SK-N-SH treated with all-trans-retinoic acid at 6 μM for 48 hours (cell line): ENCODE measurements at regions not wholly inside any gene's neighbourhood (a gene's known extent, or its start where the extent isn't known, plus 50 kb on each side); places are given as distances from the start of the nearest gene placed in this dataset.

Experiments
- ARNTL ChIP-seq: fragments of 450-650 bp; formaldehyde crosslinking; IDR thresholded peaks from 2 replicates; pipeline ENCODE4 v1.5.0; 2020; ENCODE audit warnings: low read depth, mild to moderate bottlenecking, moderate library complexity, borderline replicate concordance
- CREB5 ChIP-seq: fragments of 250-450 bp; sonication (Bioruptor Pico); IDR thresholded peaks from 2 replicates; pipeline ENCODE4 v1.5.1; 2020; ENCODE audit warnings: low read depth, mild to moderate bottlenecking, moderate library complexity
- ESRRG ChIP-seq: fragments of 250-450 bp; sonication (Bioruptor Pico); IDR thresholded peaks from 2 replicates; pipeline ENCODE4 v1.6.1; 2021; ENCODE audit warnings: mild to moderate bottlenecking
- TCF4 ChIP-seq: fragments of 250-450 bp; sonication (Bioruptor Pico); IDR thresholded peaks from 2 replicates; pipeline ENCODE4 v1.8.0; 2021; ENCODE audit warnings: mild to moderate bottlenecking, moderate library complexity, borderline replicate concordance
- ZNF565 ChIP-seq: fragments of 450-650 bp; formaldehyde crosslinking; conservative IDR thresholded peaks from 2 replicates; pipeline ENCODE4 v1.5.0; 2020; ENCODE audit warnings: low read depth, mild to moderate bottlenecking, moderate library complexity
- ZNF8 ChIP-seq: fragments of 450-650 bp; formaldehyde crosslinking; IDR thresholded peaks from 2 replicates; pipeline ENCODE4 v1.5.0; 2020; ENCODE audit warnings: mild to moderate bottlenecking, moderate library complexity

- TF ChIP-seq ZNF565 (no peak), TCF4 (no peak), ZNF8 (CRISPR knock-in tag) (no peak), ARNTL (no peak), CREB5 (CRISPR knock-in tag) (no peak), ESRRG (no peak)
These were observed 112.1 kb downstream of the IRX5 start for GRCh38 chr16:55042556-55043432.
